Stimulated activated CD4-positive, alpha-beta T cell treated with anti-CD3 and anti-CD28 coated beads, TNF-alpha, amount 100 ng/mL, for 4 hours (primary cell): ENCODE measurements at regions not wholly inside any gene's neighbourhood (a gene's known extent, or its start where the extent isn't known, plus 50 kb on each side); places are given as distances from the start of the nearest gene placed in this dataset.

Source experiments
- DNase-seq, 3 experiments: peaks; one replicate each; pipeline ENCODE4 v3.0.0-alpha.2; 2020; ENCODE audit warnings: low read depth in 3 of 3

DNA sequence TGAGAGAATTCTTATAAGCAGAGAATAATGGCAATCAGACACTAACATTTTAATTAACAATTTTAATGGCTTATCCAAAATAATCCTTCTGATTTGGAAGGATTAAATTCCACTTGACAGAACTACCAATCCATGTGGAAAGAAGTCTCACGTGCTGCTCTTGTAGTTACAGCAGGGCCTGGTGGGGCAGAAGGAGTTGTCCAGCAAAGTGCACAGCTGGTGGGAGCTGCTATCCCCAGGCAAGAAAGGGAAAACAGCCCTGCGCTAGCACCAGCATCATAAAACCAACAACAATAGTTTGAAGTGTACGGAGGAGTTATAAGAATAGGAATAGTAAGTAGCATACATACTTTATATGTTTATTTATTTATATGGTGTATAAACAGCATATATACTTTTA lies 127.4 kb upstream of the TRIM2 start:
- no peak for DNase-seq

DNA sequence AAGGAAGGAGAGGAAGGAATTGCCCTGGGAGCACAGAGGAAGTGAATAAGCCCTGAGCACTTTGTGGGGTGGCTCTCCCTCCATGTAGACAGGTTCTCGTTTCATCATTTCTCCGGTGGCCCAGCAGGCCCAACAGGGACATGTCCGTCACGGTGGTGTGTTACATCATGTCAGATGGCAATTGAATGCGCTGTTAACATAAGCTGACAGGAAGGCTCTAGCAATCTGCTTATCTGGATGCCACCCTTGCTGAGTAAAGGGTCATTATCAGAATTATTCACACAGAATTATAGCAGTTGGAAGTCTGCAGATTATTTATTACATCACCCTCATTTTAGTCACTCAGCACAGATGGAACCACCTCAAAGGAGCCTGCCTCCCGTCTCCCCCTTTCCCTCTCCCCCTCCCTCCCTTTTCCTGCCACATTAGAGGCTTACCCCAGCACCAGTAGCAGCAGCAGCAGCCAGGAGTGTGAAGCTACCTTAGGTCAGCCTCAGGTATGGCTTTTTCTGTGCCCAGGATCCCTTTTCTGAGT lies 124.3 kb upstream of the TRIM2 start:
- DNase-seq, result no peak

DNA sequence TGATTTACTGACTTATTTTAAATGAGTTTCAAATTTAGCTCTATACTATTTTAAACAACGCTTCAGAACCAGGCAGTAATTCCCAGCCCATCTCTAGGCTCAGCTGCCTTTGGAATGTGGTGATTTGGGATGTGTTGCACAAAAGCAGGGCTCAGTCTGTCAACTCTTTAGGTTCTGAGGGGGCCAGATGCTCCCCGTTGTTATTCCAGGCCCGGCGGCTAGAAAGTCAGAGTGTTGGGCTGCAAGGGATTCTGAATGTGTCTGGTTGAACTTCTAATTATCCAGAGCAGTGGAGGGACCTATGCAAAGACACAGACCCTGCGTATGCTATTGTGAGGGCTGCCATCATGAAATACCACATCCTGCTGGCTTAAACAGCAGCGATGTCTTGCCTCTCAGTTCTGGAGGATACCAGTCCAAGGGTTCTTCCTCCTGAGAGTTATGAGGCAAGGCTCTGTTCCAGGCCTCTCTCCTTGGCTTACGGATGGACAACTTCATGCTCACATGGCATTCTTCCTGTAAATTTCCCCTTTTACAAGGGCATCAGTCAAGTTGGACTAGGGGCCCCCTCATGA lies 123.2 kb upstream of the TRIM2 start:
- DNase-seq, result no peak

- DNase-seq, result no peak
Observed at GRCh38 chr4:153081693-153082092, 122.5 kb upstream of the TRIM2 start.

- no peak for DNase-seq
Observed at GRCh38 chr4:153082322-153083301, 121.6 kb upstream of the TRIM2 start.

- peak in 2 of 3 experiments; percentile 10 to 21 for DNase-seq
Observed at GRCh38 chr4:153083447-153083947, 120.7 kb upstream of the TRIM2 start.

DNA sequence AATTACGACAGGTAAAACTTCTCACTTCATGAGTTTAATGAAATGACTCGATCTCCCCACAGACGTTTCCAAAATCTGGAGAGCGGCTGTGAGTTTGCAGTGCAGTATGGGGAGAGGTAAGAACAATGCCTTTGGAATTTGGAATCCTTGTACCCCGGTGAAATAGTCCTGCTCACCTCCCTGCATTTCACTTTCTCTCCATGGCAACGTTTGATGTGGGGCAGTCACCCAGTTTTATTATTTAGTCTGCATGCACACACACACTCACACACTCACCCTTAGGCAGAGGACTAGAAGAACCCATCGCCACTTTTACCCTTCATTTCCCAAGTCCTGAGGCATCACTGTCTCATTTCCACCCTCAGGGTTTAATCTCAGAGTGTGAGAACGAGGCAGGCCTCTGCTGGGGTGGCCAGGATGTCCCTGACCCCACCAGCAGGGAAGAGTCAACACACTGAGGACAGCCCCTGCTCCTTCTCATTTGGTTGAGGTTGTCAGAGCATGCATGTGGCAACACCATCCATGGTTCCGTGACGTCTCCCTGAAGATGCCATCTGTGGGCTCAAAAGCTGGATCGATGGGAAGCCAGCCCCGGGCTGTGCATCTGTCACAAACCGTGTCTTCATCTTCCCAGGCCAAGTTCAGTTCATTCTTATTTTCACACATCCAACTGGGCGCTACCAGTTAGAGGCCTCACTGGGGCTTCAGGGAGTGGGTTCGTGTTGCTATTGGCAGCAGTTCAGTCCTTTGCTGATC lies 119.8 kb upstream of the TRIM2 start:
- DNase-seq, result no peak

- peak; percentile 71 to 74 (median 72) for DNase-seq
Observed at GRCh38 chr4:153084980-153085630, 119.1 kb upstream of the TRIM2 start.

GRCh38 chr4:153087671-153088194 lies 116.5 kb upstream of the TRIM2 start:
- DNase-seq, result no peak

DNA sequence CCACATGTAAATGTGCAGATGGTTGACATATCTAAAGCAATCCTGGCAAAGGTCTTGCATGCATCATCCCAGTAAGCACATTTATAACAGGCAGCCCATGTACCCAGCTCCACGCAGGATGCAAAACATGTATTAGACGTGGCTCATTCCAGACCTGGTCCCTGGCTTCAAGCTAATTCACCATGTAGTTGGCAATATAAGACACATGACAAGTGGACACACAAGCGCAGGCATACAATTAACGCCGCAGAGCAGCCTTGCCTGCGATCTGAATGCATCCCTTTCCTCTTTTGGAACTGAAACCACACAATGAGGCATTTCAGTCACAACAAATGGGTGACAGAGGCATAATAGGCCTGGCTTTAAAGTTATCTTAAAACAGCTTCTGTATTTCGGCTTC lies 114.5 kb upstream of the TRIM2 start:
- DNase-seq, result no peak

- no peak for DNase-seq
Observed at GRCh38 chr4:153090181-153090580, 114.1 kb upstream of the TRIM2 start.

GRCh38 chr4:153090670-153091385 lies 113.4 kb upstream of the TRIM2 start:
- DNase-seq, result no peak

GRCh38 chr4:153093396-153093795 lies 110.8 kb upstream of the TRIM2 start:
- DNase-seq, result no peak

DNA sequence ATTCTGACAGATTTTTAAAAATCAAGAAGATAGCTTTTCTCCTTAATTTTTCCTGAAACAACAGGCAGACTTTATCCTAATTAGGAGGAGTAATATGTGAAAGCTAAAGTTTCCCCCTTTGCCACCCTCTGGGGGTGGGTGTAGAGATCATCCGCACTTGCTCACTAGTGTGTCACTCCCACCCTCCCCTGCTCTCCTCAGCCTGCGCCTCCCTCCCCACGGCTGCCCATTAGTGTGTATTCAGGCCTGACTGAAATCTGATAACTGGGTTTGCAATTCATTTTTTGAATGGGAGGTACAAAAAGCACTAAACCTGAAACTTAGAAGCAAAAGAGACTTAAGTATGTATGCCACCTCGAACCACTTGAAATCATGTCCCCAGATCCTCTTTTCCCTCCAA lies 110.4 kb upstream of the TRIM2 start:
- no peak for DNase-seq

- no peak for DNase-seq
Observed at GRCh38 chr4:153094435-153094834, 109.8 kb upstream of the TRIM2 start.

DNA sequence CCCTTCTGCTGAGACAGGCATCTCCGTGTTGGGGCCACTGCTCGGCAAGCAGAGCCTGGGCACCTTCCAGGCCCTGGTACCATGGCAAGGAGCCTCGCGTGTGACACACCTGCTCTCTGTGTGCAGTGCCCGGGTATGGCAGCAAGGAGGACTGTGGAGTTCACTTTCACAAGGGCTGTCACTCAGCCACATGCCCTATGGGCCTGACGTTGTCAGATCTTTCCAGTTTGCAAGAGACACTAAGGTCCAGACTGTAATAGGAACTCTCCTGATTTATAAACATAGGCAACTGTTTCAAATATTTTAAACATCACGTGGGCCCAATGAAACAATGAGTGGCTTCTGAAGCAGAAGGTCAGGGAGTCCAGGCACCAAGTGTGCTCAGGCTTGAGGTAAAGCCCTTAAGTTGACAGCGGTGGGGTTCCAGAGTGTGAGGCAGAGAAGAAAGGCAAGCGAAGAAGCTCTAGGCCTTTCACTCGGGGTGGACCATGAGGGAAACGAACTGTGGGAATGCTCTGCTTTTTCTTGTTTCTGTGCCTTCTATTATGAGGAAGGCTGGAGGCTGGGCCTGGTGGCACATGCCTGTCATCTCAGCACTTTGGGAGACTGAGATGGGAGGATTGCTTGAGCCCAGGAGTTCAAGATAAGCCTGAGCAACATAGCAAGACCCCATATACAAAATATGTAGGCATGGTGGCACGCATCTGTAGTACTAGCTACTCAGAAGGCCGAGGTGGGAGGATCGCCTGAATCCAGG lies 108.6 kb upstream of the TRIM2 start:
- no peak for DNase-seq

DNA sequence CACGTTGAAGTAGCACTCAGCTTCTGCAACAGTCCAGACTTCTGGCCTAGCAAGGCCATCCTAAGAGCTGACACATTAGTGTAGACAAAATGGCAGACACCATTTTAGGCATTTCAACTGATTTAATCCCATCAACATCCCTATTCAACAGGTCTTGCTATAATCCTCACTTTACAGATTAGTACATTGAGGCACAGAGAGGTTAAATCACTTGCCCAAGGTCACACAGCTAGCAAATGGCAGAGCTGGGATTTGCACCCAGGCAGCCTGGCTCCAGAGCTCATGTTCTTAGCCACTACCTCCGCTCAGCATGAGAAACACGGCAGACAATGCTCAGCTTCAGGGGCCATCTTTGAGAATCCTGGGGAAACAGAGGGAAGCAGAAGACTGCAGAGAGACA lies 107.9 kb upstream of the TRIM2 start:
- no peak for DNase-seq

- no peak for DNase-seq
Observed at GRCh38 chr4:153098427-153098826, 105.8 kb upstream of the TRIM2 start.

DNA sequence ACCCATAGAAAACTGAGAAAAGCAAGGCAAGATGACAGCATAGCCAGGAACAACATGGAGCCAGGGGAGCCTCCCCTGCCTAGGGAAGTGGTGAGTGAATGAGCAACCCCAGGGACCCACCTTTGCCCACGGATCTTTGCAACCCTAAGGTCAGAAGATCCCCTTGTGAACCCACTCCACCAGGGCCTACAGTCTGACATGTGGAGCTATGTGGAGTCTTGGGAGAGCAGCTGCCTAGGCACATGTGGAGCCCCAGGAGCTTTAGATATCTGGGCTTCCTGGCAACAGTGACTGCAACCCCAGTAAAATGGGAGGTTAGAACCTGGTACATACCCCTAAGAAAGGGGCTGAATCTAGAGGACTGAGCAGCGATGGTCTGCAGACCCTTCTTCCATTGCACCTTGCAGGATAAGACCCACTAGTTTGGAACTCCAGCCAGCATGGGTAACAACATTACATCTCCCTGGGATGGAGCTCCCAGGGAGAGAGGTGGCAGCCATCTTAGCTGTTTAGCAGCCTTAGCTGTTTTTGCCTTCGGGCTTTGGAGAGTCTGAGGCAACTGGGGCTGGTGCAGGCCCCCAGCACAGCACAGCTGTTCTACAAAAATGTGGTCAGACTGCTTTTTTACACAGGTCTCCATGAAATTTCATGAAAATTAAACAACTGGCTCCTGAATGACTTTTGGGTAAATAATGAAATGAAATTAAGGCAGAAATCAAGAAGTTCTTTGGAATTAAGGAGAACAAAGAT lies 104.7 kb upstream of the TRIM2 start:
- no peak for DNase-seq
